CD4-positive, alpha-beta T cell treated with Interleukin-21 for 1 hour (primary cell): ENCODE measurements at regions not wholly inside any gene's neighbourhood (a gene's known extent, or its start where the extent isn't known, plus 50 kb on each side); places are given as distances from the start of the nearest gene placed in this dataset.
"Not testable (repeated sequence)": the region's sequence is repeated elsewhere in the genome, so short reads cannot be mapped to it uniquely, and the experiment has no call there.

ENCODE experiments used
- DNase-seq: peaks from one replicate; pipeline ENCODE4 v3.0.0-alpha.2; 2020

- DNase-seq, result no peak
Observed at GRCh38 chr1:18564676-18565075, 66.0 kb upstream of the PAX7 start.

GRCh38 chr1:18565321-18565720 is 65.3 kb upstream of the PAX7 start:
- no peak for DNase-seq

- no peak for DNase-seq
Observed at GRCh38 chr1:18568489-18568888, 62.2 kb upstream of the PAX7 start.

DNA sequence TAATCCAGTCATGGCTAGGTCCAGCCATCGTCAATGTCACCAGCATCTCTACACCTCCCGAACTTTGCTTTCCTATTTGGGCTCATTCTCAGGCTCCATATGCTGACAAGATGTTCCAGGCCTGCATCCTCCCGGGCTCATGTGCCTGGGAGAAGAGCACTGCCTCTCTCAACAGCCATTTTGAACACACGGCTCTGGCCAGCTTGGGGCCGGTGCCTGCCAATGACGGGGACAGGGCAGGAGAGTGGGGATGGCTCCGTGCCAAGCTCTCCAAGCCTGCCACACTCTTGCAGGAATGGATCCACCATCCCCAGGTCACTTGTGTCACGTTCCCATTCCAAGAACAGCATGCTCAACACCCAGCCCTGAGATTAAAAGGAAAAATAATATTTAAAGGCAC is 61.4 kb upstream of the PAX7 start:
- DNase-seq, result no peak

- DNase-seq, result no peak
Observed at GRCh38 chr1:18569811-18570545, 60.7 kb upstream of the PAX7 start.

DNA sequence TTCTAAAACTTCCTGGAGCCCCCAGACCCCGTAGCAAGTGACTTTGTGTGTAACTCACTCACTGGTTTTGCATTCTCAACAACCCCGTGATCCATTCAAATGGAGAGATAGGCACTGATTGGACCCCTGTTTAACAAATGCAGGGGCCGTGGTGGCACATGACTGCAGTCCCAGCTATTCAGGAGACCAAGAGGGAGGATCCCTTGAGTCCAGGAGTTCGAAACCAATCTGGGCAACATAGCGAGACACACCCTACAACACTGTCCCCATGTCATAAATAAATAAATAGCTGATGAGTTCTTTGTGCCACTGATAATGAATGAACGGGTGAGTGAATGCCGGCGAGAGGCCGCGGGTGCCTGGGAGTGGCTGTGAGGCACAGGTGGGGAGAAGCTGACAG is 59.4 kb upstream of the PAX7 start:
- DNase-seq, result no peak

- no peak for DNase-seq
Observed at GRCh38 chr1:18572022-18572880, 58.4 kb upstream of the PAX7 start.

GRCh38 chr1:18573170-18573569 is 57.5 kb upstream of the PAX7 start:
- no peak for DNase-seq

GRCh38 chr1:18574754-18575153 is 55.9 kb upstream of the PAX7 start:
- no peak for DNase-seq

DNA sequence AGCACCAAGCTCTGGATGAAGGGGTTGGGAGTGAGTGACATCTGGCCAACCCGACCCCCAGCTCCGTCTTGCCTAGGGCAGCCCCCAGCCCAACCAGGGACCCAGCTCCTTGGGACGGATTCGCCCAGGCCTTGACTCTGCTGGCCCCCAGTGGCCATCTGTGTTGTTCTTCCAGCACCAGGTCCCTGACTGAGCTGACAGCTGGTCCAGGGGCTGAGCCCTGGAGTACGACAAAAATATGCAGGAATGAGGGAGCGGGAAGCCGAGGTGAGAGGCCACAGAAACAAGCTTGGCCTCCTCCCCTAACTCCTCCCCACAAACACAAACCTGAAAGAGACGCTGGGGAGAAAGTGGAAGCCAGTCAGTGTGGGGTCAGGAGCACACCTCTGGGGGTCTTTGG is 55.0 kb upstream of the PAX7 start:
- peak; percentile 36 for DNase-seq

- no peak for DNase-seq
Observed at GRCh38 chr1:18578271-18578670, 52.4 kb upstream of the PAX7 start.

DNA sequence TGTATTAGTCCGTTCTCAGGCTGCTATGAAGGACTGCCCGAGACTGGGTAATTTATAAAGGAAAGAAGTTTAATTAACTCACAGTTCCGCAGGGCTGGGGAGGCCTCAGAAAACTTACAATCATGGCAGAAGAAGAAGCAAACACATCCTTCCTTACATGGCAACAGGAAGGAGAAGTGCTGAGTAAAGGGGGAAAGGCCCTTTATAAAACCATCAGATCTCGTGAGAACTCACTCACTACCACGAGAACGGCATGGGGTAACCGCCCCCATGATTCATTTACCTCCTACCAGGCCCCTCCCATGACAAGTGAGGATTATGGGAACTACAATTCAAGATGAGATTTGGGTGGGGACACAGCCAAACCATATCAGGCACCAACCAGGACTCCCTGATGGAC is 51.4 kb upstream of the PAX7 start:
- not testable (repeated sequence) for DNase-seq

GRCh38 chr1:18580047-18580446 is 50.6 kb upstream of the PAX7 start:
- no peak for DNase-seq

DNA sequence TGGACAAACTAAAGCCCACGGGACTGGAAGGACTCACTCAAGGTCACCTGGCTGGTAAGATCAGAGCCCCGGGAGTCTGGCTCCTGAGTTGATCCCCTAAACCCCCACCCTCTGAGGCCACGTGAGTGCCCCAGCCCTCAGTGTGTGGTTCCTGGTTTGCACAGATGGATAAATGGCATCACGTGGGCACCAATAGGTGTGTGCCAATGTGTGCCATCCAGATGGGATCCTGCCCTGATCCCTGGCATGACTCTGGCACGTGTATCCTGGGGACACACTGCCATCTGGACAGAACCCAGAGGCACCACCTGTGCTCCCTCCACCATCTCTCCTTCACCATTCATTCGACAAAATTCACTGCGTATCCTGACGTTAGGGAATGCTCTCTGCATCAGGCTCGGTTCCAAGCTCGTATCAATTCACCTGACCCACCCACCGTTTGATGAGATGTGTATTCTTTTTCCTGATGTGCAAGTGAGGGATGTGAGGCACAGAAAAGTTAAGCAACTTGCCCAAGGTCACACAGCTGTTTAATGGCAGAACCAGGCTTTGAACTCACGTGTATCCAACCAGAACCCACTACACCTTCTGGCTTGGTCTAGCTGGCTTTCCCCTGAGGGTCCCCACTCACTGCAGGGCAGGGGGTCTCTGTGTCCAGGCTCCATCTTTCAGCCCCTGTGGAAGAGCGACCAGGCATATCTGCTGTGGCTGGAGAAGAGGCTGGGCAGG is 49.8 kb upstream of the PAX7 start:
- no peak for DNase-seq
